RWPE1 (cell line): ENCODE measurements at regions not wholly inside any gene's neighbourhood (a gene's known extent, or its start where the extent isn't known, plus 50 kb on each side); places are given as distances from the start of the nearest gene placed in this dataset.

Experiments used
- CTCF ChIA-PET: fragments of 350-600 bp; sonication (Branson Sonifier 250); formaldehyde crosslinking; extraction: SDS; loops from one replicate; lab custom pipeline; 2021; lab: Yijun Ruan, JAX
- POLR2A ChIA-PET: fragments of 400-600 bp; formaldehyde crosslinking; extraction: SDS; loops from one replicate; lab custom pipeline; 2020; ENCODE audit warnings: antibody characterized with exemption; ENCODE audit not compliant: low non-redundant PET; lab: Yijun Ruan, JAX
- DNase-seq: peaks from one replicate; pipeline ENCODE4 v3.0.0; 2012; ENCODE audit warnings: low spot score
- H3K27ac ChIP-seq: fragments of 450-650 bp; 2 replicates; pipeline ENCODE4 v1.5.1; 2017
- TF ChIP-seq, protein P1 (sequence below): fragments of 450-650 bp; conservative IDR thresholded peaks from 2 replicates; pipeline ENCODE4 v1.5.1; 2017; ENCODE audit warnings: low read depth, mild to moderate bottlenecking

DNA sequence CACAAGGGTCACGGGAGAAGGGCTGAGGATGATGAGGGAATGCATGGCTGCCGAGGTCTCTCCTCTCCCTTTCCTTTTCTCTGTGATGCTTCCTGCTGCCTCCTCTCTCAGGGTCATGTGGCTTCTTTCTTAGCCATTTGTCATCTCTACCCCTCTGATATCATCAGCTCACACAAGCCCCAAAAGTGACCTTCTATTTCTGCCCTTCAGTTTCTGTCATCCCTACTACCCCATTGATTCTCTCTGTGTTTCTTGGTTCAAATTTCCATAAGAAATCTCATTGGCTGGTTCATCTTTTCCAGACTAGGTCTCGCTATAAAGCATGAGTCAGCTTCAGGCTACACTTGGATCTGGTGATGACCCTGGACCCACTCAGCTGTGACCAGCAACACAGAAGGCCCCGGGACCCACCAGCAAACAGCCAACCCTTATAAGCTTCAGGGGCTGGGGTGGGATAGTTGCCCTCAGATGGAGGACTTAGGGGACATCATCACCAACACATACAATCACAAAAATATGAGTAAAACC, 284.3 kb downstream of the SKAP2 start:
- no peak for DNase-seq

DNA sequence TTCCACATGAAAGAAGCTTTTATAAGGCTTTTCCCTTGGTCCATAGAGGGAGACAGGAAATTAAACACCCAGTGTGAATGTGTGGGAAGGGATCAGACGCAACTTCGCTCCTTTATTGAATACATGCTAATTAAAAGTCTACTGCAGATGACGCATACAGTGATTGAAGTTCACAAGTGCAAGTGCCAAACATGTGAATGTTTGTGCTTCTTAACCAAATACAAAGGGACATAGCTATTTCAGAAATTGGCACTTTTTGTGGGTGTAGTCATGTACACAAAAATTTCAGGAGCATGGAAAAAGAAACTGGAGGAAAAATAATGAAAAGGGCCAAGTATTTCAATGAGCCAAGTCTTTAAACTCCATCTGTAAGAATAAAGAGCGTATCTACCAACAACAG, 283.7 kb downstream of the SKAP2 start:
- ChIA-PET CTCF (no interaction called here), POLR2A (no interaction called here)
- DNase-seq = no peak
- H3K27ac ChIP-seq = no peak overlapping the region
- TF ChIP-seq, protein P1, sequence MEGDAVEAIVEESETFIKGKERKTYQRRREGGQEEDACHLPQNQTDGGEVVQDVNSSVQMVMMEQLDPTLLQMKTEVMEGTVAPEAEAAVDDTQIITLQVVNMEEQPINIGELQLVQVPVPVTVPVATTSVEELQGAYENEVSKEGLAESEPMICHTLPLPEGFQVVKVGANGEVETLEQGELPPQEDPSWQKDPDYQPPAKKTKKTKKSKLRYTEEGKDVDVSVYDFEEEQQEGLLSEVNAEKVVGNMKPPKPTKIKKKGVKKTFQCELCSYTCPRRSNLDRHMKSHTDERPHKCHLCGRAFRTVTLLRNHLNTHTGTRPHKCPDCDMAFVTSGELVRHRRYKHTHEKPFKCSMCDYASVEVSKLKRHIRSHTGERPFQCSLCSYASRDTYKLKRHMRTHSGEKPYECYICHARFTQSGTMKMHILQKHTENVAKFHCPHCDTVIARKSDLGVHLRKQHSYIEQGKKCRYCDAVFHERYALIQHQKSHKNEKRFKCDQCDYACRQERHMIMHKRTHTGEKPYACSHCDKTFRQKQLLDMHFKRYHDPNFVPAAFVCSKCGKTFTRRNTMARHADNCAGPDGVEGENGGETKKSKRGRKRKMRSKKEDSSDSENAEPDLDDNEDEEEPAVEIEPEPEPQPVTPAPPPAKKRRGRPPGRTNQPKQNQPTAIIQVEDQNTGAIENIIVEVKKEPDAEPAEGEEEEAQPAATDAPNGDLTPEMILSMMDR = no peak

More for the DNA sequence above, 284.3 kb downstream of the SKAP2 start:
- CTCF ChIA-PET = interaction anchor here (1.0 kb wide), 1 partner anchor 24 kb away, joined by 4 read pairs; no protein-coding TSS in a partner anchor
- POLR2A ChIA-PET = no interaction called here
- no peak overlapping the region for H3K27ac ChIP-seq
- TF ChIP-seq, protein P1 = no peak

DNA sequence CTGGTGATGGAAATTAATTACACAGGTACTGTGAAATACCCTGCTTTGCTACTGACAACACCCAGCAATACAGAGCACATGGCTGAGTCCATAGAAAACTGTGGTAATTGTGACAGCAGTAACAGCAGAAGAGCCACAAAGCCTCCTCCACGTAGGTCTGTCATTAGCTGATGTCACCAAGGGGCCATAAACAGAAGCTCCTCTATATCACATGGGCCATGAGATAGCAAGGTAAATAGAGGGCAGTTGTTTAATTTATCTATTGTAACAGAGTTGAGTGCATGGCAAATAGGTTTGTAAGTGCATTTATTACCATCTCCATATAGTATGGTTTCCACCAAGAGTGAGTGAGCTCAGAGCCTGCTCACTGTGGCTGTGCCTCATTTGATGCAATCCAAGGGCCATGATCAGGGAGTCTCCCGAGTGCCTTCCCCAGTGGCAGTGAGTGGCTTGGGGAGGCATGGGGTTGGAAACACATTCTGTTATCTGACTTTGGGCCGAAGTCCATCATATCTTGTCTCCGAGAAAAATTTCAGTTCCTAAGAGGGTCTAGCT, 281.2 kb downstream of the SKAP2 start:
- ChIA-PET POLR2A (no interaction called here), CTCF (interaction anchor here (0.5 kb wide), 1 partner anchor 386 kb away, joined by 7 read pairs; no protein-coding TSS in a partner anchor)
- no peak overlapping the region for H3K27ac ChIP-seq
- no peak for DNase-seq
- TF ChIP-seq, protein P1 = no peak

DNA sequence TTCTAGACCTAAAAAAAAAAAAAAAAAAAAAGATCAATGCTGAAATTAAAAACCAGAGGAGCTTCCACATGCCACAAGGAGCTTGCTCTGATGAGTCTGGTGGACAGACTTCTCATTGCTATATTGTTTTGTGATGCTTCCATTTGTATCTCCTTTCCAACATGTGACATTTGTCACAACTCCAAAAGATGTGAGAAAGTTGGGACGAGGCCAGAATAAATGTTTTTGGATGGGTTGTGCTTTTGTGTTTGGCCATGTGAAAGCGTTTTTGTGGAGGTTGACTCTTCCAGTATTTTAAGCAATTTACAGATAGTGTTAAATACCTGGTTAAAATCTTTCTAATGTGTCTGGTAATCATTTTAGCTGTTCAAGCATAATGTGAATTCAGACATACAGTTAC, 280.1 kb downstream of the SKAP2 start:
- ChIA-PET CTCF (interaction anchor here (0.8 kb wide), 1 partner anchor 83 kb away, joined by 3 read pairs; no protein-coding TSS in a partner anchor), POLR2A (no interaction called here)
- TF ChIP-seq, protein P1 = no peak
- no peak for DNase-seq
- no peak overlapping the region for H3K27ac ChIP-seq

DNA sequence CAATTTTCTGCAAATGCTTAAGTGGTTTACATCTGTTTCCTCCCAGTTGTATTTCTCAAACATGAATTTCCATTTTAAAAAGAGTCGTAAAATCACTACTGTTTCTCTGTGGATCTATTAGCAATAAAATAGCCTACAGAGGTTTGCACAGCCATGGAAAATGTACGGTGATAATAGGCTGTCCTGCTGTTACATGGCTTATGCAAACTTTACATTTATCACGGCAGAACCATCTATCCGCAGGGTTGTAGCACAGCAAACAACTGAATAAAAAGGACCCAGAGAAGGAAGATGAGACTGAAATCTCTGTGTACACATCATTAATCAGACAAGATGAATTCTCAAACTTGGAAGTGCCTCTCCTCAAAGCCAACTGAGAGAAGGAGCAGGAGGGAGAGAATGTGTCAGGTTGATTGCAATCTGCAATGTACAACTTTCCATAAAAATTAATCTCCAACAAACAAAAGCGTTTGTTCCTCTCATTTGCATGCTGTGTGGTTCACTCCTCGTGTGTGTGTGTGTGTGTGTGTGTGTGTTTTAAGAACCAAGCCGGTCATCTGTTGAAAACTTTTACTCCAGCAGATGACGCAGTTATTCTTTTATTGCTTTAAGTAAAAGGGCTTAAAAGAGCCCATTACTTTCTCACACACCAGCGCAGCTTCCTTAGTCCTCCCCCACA, 279.3 kb downstream of the SKAP2 start:
- ChIA-PET POLR2A (no interaction called here), CTCF (no interaction called here)
- DNase-seq = no peak
- TF ChIP-seq, protein P1 = no peak
- H3K27ac ChIP-seq = no peak overlapping the region

DNA sequence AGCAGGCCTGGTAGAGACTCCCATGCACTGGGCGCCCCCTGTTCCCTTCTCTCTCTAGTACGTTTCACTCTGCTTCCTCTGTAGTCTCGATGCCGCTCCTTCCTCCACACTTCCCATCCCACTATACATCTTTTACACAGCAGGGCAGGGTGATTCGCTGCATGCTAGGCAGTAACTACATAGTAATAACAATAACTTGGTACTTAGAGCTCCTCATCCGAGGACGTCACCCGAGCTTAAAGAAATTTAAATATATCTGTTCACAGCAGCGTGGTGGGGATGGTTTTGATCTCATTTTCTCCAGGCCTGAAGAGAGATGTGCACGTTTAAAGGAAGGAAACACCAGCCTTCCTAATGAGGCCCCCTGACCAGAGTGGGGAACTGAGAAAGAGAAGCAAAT, 276.9 kb downstream of the SKAP2 start:
- POLR2A ChIA-PET = no interaction called here

More for the DNA sequence above, 276.9 kb downstream of the SKAP2 start:
- CTCF ChIA-PET = interaction anchor here (0.6 to 2.0 kb wide), 2 partner anchors 80 to 104 kb away, joined by 4 to 6 read pairs; no protein-coding TSS in a partner anchor
- H3K27ac ChIP-seq = no peak overlapping the region
- DNase-seq = no peak
- TF ChIP-seq, protein P1 = no peak
